Fibroblast of the aortic adventitia (primary cell): ENCODE measurements at regions not wholly inside any gene's neighbourhood (a gene's known extent, or its start where the extent isn't known, plus 50 kb on each side); places are given as distances from the start of the nearest gene placed in this dataset.

Experiments used
- DNase-seq: peaks from one replicate; pipeline ENCODE4 v3.0.0-alpha.2; 2010; ENCODE audit warnings: low read depth
- H3K4me3 ChIP-seq: 2 replicates; pipeline ENCODE4 v1.5.1; 2011; ENCODE audit warnings: low read depth, mild to moderate bottlenecking, control low read depth, low read length, moderate library complexity
- CTCF ChIP-seq: IDR thresholded peaks from 2 replicates; pipeline ENCODE4 v1.5.1; 2011; ENCODE audit warnings: mild to moderate bottlenecking, low read length, control low read depth, inconsistent platforms; ENCODE audit not compliant: insufficient read depth

GRCh38 chr20:37600486-37600885, 72.8 kb upstream of the BLCAP start:
- H3K4me3 ChIP-seq: no peak overlapping the region
- TF ChIP-seq CTCF: no peak
- no peak for DNase-seq

- no peak overlapping the region for H3K4me3 ChIP-seq
- TF ChIP-seq CTCF: no peak
These were observed 71.1 kb upstream of the BLCAP start for GRCh38 chr20:37598575-37599342.

GRCh38 chr20:37598100-37598543, 70.4 kb upstream of the BLCAP start:
- no peak for TF ChIP-seq CTCF

More at GRCh38 chr20:37598575-37599342, 71.1 kb upstream of the BLCAP start:
- no peak for DNase-seq

GRCh38 chr20:37596890-37597536, 69.3 kb upstream of the BLCAP start:
- H3K4me3 ChIP-seq: no peak overlapping the region
- TF ChIP-seq CTCF: no peak
- DNase-seq: no peak

More at GRCh38 chr20:37598100-37598543, 70.4 kb upstream of the BLCAP start:
- DNase-seq: no peak
- H3K4me3 ChIP-seq: no peak overlapping the region

GRCh38 chr20:37596168-37596567, 68.5 kb upstream of the BLCAP start:
- no peak overlapping the region for H3K4me3 ChIP-seq
- no peak for TF ChIP-seq CTCF
- no peak for DNase-seq

GRCh38 chr20:37593710-37594109, 66.0 kb upstream of the BLCAP start:
- no peak for TF ChIP-seq CTCF
- no peak for DNase-seq
- no peak overlapping the region for H3K4me3 ChIP-seq
